Central memory CD8-positive, alpha-beta T cell (primary cell): ENCODE measurements at regions not wholly inside any gene's neighbourhood (a gene's known extent, or its start where the extent isn't known, plus 50 kb on each side); places are given as distances from the start of the nearest gene placed in this dataset.
A peak's percentile ranks its signal among the peaks of the same experiment; 100 is the strongest.

ENCODE experiments used
- ATAC-seq: fragments of 150-1000 bp; cut with Tn5 transposase; replicated peaks from 2 replicates; pipeline ENCODE4 v1.10.0; 2022; ENCODE audit warnings: mild to moderate bottlenecking, moderate FRiP score, moderate number of reproducible peaks; ENCODE audit not compliant: poor library complexity, severe bottlenecking; ENCODE audit errors: extremely low read depth
- DNase-seq, 2 donors: peaks; one replicate each; pipeline ENCODE4 v3.0.0; 2021; ENCODE audit warnings: low spot score in 2 of 2
- H3K27ac Mint-ChIP-seq: one replicate; pipeline ENCODE4 v1.8.0; 2022; ENCODE audit warnings: low read depth, mild to moderate bottlenecking, moderate library complexity, mixed read lengths
- H3K27me3 Mint-ChIP-seq: one replicate; pipeline ENCODE4 v1.8.0; 2022; ENCODE audit warnings: mixed read lengths
- H3K36me3 Mint-ChIP-seq: one replicate; pipeline ENCODE4 v1.8.0; 2022; ENCODE audit warnings: mild to moderate bottlenecking, moderate library complexity, mixed read lengths; ENCODE audit not compliant: insufficient read depth
- H3K4me1 Mint-ChIP-seq: one replicate; pipeline ENCODE4 v1.8.0; 2022; ENCODE audit warnings: mixed read lengths
- H3K4me3 Mint-ChIP-seq: one replicate; pipeline ENCODE4 v1.8.0; 2022; ENCODE audit warnings: mild to moderate bottlenecking, moderate library complexity, mixed read lengths
- H3K9me3 Mint-ChIP-seq: one replicate; pipeline ENCODE4 v1.8.0; 2022; ENCODE audit warnings: mixed read lengths

DNA sequence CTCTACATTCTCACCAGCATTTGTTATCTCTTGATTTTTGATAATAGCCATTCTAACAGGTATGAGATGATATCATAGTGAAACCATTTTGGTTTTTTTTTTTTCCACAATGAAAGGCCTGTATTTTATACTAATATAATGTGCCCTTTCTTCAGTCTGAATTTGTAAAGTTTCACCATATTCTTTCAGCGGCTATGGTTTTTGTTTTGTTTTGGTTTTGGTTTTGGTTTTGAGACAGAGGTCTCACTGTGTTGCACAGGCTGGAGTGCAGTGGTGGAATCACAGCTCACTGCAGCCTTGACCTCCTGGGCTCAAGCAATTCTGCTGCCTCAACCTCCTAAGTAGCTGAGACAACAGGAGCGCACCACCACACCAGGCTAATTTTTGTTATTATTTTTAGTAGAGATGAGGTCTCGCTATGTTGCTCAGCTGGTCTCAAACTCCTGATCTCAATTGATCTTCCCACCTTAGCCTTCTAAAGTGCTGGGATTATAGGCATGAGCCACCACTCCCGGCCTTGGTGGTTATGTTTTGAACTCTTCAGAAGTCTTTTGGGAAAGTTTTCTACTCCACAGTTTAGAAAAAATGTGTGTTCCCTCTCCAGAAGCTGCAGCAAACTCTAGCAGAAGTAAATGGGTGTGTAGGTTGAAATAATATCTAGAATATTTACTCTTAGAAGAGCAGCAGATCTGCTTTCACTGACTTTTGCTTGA is 110.2 kb upstream of the UMPS start:
- Mint-ChIP-seq H3K4me3 (peak overlapping the region; percentile 37), H3K9me3 (no peaks in the 10 kb centered on the region), H3K4me1 (peaks cover 20% of the 10 kb centered on the region), H3K36me3 (no peaks in the 10 kb centered on the region), H3K27me3 (peaks cover 7% of the 10 kb centered on the region), H3K27ac (peak overlapping the region; percentile 86)
- DNase-seq (no peak), ATAC-seq (peak; percentile 64)

DNA sequence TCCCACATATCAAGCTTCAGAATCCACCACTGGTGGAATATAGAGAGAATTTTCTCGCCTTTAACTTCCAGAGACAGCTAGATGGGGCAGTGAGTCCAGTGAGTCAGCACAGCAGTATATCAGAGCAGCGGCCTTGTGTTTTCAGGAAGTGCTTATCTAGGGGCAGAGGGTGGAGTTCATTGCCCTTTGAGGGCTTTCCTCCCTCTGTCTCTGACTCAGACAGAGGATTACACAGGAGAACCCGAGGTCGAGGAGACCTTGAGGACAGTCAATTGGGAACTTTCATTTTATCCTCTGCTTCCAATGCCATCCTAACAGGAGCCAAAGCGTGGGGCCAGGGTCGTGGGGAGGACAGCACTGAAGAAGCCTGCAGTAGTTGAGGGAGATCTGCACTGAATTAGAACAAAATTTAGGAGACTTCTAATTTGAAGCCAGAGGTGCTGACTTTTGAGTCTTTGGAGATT is 109.6 kb upstream of the UMPS start:
- H3K4me1 Mint-ChIP-seq = peaks cover 20% of the 10 kb centered on the region

DNA sequence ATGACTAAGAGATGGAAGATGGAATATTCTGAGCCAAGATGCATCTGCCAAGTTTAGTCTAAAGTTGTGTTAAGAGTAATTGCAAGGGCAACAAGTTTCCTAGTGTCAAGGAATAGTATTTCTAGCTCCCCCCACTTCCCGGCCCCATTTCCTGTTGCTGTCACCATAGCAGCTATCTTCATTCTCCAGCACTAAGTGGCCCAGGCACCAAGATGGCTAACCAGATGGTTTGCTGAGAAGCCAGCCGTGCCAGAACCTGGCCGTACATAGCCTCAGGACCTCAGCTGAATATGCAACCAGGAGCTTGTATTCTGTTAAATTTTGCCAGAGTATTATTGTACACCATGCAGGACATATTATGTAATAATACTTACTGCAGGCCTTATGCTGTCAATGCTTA is 108.8 kb upstream of the UMPS start:
- no peak overlapping the region for H3K4me3 Mint-ChIP-seq

More for the DNA sequence above, 109.6 kb upstream of the UMPS start:
- no peaks in the 10 kb centered on the region for H3K36me3 Mint-ChIP-seq
- H3K27ac Mint-ChIP-seq = peak overlapping the region; percentile 86
- no peaks in the 10 kb centered on the region for H3K9me3 Mint-ChIP-seq
- DNase-seq (no peak), ATAC-seq (peak; percentile 74)
- H3K27me3 Mint-ChIP-seq = peaks cover 1% of the 10 kb centered on the region
- peak overlapping the region; percentile 37 for H3K4me3 Mint-ChIP-seq

DNA sequence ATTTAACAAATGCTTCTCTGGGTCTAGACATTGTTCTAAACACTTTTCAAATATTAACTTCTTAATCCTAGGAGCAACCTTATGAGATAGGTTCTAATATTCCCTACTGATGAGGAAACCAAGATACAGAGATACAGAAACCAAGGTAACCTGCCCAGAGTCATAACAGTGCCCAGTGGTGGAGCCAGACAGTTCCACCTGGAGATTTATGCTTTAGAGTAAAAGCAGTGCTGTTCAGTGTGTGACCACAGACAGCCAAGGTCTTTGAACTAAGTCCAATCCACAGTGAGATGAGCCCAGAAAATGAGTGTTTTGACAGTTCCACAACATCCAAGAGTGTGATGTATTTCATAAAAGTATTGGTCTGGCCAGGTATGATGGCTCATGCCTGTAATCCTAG is 105.2 kb upstream of the UMPS start:
- no peak for DNase-seq
- H3K9me3 Mint-ChIP-seq = no peaks in the 10 kb centered on the region
- H3K4me1 Mint-ChIP-seq = peaks cover 9% of the 10 kb centered on the region
- peaks cover 10% of the 10 kb centered on the region for H3K27me3 Mint-ChIP-seq
- no peak for ATAC-seq
- H3K36me3 Mint-ChIP-seq = no peaks in the 10 kb centered on the region
- H3K4me3 Mint-ChIP-seq = no peak overlapping the region
- no peak overlapping the region for H3K27ac Mint-ChIP-seq

More for the DNA sequence above, 108.8 kb upstream of the UMPS start:
- H3K9me3 Mint-ChIP-seq = no peaks in the 10 kb centered on the region
- DNase-seq (no peak), ATAC-seq (no peak)
- H3K4me1 Mint-ChIP-seq = peaks cover 14% of the 10 kb centered on the region
- H3K27me3 Mint-ChIP-seq = no peaks in the 10 kb centered on the region
- no peaks in the 10 kb centered on the region for H3K36me3 Mint-ChIP-seq
- no peak overlapping the region for H3K27ac Mint-ChIP-seq

DNA sequence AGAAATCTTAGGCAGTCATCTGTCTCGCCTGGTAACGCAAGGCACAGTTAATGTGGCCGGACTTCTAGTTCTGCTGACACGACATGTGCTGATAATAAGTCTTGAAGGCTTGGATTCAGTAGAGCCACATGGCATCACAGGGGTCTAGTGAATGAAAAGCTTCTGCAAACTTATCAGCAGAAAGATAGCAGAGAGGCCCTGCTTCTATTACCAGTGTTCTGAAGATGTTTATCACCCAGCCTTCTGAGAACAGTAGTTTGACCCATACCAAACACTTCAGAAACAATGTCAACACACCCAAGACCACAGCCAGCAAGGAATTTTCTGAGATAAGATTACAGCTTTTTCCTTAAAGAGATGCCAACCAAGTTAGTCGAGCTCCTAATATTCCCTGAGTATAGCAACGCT is 102.7 kb upstream of the UMPS start:
- ATAC-seq (no peak), DNase-seq (no peak)
- H3K27me3 Mint-ChIP-seq = peaks cover 11% of the 10 kb centered on the region
- H3K4me1 Mint-ChIP-seq = no peaks in the 10 kb centered on the region
- no peak overlapping the region for H3K27ac Mint-ChIP-seq
- H3K36me3 Mint-ChIP-seq = no peaks in the 10 kb centered on the region
- no peak overlapping the region for H3K4me3 Mint-ChIP-seq
- no peaks in the 10 kb centered on the region for H3K9me3 Mint-ChIP-seq

DNA sequence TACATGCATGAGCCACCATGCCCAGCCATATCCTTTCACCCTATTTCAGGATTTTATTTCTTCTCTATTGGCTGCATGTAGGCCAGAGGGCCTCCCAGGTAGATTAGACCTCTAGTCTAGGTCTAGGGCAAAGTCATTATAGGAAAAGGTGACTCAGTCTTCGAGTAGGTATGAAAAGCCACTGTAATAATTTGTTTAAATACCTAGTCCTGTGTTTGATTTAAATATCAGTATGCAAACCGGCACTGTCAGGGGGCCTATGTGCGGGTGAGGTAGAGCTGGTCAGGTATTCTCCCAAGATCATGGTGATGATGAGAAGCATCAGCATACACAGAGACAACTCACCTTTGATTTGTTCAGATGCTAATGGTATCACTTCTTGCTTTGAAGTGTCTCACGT is 101.4 kb upstream of the UMPS start:
- DNase-seq = no peak
- no peak overlapping the region for H3K4me3 Mint-ChIP-seq
- no peak for ATAC-seq
- H3K27me3 Mint-ChIP-seq = peaks cover 16% of the 10 kb centered on the region
- no peaks in the 10 kb centered on the region for H3K4me1 Mint-ChIP-seq
- no peaks in the 10 kb centered on the region for H3K9me3 Mint-ChIP-seq
- H3K27ac Mint-ChIP-seq = no peak overlapping the region
- no peaks in the 10 kb centered on the region for H3K36me3 Mint-ChIP-seq

DNA sequence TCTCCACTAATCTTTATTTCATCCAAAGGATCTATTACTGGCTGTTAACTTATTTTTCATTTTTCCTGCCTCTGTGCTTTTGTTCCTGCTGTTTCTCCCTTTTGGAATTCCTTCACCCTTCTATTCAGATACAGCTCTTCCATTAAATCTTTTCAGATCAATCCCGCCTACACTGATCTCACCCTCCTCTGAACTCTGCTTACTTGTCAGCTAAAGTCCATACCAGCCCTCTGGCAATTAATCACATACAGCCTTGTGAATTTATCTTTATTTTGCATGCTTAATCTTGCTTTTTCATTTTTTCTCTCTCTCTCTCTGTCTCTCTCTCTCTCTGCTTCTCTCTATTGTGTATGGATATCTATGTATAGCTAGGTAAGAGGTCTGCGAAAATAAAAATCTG is 100.8 kb upstream of the UMPS start:
- no peak overlapping the region for H3K27ac Mint-ChIP-seq
- DNase-seq (no peak), ATAC-seq (no peak)
- H3K9me3 Mint-ChIP-seq = no peaks in the 10 kb centered on the region
- H3K4me3 Mint-ChIP-seq = no peak overlapping the region
- H3K36me3 Mint-ChIP-seq = no peaks in the 10 kb centered on the region
- no peaks in the 10 kb centered on the region for H3K4me1 Mint-ChIP-seq
- peaks cover 19% of the 10 kb centered on the region for H3K27me3 Mint-ChIP-seq

DNA sequence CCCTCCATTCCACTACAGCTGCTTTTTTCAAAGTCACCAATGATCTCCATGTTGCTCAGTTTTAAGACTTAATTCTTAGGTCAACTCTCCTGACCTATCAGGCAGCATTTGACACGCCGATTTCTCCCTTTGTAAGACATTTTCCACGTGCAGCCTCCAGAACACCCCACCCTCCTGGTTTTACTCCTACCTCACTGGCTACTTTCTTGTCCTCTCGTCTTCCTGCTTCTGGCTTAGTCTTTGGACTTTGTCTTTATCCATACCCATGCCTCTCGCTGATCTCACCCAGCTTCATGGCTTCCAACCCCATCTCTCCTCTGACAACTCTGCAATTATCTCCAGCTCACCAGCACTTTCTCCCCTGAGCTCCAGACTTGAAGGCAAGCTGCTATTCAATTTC is 99.3 kb upstream of the UMPS start:
- Mint-ChIP-seq H3K27ac (no peak overlapping the region), H3K36me3 (no peaks in the 10 kb centered on the region), H3K4me3 (no peak overlapping the region), H3K4me1 (peaks cover 5% of the 10 kb centered on the region), H3K27me3 (peaks cover 19% of the 10 kb centered on the region), H3K9me3 (no peaks in the 10 kb centered on the region)
- no peak for DNase-seq
- no peak for ATAC-seq

DNA sequence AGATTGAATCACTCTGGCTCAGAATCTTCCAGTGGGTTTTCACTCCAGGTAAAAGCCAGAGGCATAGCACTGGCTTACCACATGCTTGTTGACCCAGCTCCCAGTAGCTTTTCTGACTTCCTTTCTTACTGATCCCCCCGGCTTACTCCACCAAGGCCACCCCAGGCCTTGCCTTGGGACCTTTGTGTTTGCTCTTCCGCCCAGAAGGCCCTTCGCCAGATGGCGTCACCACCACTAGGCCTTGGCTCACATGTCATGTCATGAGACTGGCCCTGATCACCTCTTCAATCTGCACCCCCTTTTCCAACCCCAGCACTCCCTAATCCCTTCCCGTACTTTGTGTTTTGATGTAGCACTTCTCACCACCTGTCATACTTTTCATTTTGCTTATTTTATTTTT is 98.5 kb upstream of the UMPS start:
- no peaks in the 10 kb centered on the region for H3K36me3 Mint-ChIP-seq
- no peaks in the 10 kb centered on the region for H3K9me3 Mint-ChIP-seq
- no peak overlapping the region for H3K4me3 Mint-ChIP-seq
- ATAC-seq (no peak), DNase-seq (no peak)
- peaks cover 19% of the 10 kb centered on the region for H3K27me3 Mint-ChIP-seq
- no peak overlapping the region for H3K27ac Mint-ChIP-seq
- H3K4me1 Mint-ChIP-seq = peaks cover 5% of the 10 kb centered on the region

DNA sequence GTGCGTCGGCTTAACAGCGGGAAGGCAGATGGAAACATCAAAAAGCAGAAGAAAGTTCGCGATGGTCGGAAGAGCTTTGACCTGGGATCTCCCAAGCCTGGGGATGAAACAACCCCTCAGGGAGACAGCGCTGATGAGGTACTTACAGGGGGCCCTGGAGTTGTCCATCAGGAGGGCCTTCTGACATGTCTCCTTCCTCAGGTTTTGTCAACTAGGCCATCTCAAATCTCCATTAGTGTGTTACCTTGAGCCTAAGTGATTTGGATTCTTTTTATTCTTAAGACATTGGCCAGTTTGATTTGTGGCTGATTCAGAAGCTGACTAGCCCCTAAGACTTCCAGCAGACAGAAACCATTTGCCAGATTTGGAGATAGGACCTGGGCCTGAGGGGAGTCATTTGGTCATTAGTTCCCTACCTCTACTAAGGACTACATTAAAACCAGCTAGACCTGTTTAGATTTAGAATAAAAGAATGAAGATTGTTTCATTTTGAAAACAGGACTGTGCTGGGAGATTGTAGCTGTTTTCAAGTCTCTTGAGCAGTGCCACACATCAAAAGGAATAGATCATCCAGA is 97.6 kb upstream of the UMPS start:
- peaks cover 19% of the 10 kb centered on the region for H3K27me3 Mint-ChIP-seq

DNA sequence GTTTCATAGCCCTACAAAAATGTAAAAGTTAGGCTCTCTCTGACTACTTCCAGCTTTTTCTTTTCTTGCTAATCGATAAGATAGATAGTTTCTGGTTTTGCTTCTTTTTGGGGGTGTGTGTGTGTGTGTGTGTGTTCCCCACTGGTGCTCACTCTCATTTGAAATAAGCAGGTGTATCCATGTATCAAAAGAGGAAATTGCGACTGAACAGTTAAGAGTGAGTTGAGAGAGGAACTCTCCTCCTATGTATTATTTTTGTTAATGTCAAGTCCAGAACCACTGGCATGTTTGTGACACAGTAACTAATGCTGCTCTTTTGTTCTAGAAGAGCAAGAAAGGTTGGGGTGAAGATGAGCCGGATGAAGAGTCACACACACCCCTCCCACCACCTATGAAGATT is 96.7 kb upstream of the UMPS start:
- Mint-ChIP-seq H3K9me3 (no peaks in the 10 kb centered on the region), H3K36me3 (no peaks in the 10 kb centered on the region), H3K27ac (no peak overlapping the region), H3K27me3 (peaks cover 19% of the 10 kb centered on the region), H3K4me3 (no peak overlapping the region), H3K4me1 (peaks cover 5% of the 10 kb centered on the region)
- ATAC-seq = no peak
- DNase-seq = no peak

More for the DNA sequence above, 97.6 kb upstream of the UMPS start:
- no peaks in the 10 kb centered on the region for H3K9me3 Mint-ChIP-seq
- peaks cover 5% of the 10 kb centered on the region for H3K4me1 Mint-ChIP-seq
- DNase-seq (no peak), ATAC-seq (no peak)
- H3K4me3 Mint-ChIP-seq = no peak overlapping the region
- H3K27ac Mint-ChIP-seq = no peak overlapping the region
- no peaks in the 10 kb centered on the region for H3K36me3 Mint-ChIP-seq

DNA sequence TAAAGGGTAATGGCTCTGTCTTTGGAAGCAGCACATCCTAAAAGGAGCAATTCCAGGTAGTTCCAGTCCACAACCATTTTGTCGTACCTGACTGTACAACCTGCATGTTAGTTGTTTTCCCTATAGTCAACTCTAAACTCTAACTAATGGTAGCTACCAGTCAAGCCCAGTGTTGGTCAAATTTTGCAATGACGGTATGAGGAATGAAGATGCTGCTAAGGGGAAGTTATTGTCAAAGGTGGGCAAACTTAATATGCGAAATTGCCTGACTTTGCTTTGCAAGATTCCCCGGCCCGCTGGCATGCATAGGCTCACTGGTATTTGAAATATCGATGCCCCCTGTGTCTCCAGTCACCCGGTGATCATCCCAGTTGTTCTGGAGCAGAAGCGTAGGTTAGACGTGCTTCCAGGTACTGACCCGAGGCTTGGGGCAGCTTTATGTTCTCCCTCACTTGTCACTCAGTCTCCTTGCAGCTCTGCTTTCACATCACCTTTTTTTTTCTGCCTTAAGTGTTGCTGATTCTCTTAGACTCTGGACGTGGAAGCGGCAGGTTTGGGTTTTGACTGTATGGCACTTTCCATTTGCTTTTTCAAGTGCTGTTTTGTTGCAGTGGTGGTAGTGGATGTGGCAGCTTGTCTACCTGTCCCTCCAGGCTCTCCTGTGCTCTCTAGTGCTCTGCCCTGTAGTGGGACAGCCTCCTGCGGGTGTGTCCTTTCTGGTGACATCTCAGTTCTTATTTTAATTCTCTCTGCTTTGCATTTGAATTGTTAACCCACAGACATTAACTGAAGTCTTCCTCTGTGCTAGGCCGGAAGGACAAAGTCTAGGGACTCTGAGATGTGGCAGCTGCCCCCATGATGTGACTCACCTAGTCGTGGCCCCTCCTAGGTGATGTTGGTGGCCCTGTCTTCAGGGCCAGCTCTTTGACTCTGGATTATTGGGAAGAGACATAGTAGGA is 95.8 kb upstream of the UMPS start:
- Mint-ChIP-seq H3K27me3 (peaks cover 14% of the 10 kb centered on the region), H3K9me3 (no peaks in the 10 kb centered on the region), H3K4me3 (no peak overlapping the region), H3K36me3 (no peaks in the 10 kb centered on the region), H3K4me1 (peaks cover 11% of the 10 kb centered on the region), H3K27ac (no peak overlapping the region)
- no peak for DNase-seq
- no peak for ATAC-seq
